GM21367 (cell line): ENCODE measurements at regions not wholly inside any gene's neighbourhood (a gene's known extent, or its start where the extent isn't known, plus 50 kb on each side); places are given as distances from the start of the nearest gene placed in this dataset.
A peak's percentile ranks its signal among the peaks of the same experiment; 100 is the strongest.

Experiments used
- ATAC-seq: cut with Tn5 transposase; IDR thresholded peaks from one replicate; pipeline ENCODE4 v1.9.1; 2021; ENCODE audit not compliant: unreplicated experiment

DNA sequence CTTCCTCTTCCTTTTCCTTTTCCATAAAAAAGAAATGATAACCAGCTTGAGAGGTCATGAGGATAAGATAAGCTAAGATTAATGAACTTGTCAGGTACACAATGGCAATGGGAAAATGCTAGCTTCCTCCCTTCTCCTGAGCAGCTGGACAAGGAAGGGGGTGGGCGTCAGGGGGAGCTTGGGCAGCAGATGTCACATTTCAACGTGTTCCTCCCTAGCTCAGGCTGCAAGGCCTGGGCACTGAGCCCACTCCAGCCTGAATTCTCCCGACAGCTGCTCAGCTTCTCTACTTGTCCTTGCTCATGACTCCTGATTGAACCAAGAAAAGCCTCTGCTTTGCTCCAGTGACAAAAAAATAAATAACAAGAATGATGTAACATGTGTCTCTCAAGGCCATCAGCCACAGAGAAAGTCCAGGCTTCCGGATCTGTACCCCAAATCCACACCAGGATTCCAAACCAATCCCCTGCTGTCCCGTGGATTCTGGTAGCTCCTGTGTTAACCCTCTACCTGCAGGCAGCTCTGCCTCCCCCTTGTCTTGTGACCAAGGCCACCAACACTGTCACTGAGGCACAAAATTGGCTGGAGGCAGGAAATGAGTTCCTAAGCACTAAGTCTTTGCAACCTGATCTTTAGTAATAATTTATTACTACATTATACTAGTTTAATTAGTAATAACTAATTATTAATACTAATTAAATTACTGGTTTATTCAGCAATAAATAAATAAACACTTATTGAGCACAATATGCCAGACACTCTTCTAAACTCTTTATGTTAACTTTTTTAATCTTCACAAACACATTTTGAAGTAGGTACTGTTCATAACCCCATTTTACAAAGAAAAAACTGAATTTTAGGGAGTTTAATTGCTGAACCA lies 146.5 kb downstream of the CCDC34 start:
- ATAC-seq: no peak

DNA sequence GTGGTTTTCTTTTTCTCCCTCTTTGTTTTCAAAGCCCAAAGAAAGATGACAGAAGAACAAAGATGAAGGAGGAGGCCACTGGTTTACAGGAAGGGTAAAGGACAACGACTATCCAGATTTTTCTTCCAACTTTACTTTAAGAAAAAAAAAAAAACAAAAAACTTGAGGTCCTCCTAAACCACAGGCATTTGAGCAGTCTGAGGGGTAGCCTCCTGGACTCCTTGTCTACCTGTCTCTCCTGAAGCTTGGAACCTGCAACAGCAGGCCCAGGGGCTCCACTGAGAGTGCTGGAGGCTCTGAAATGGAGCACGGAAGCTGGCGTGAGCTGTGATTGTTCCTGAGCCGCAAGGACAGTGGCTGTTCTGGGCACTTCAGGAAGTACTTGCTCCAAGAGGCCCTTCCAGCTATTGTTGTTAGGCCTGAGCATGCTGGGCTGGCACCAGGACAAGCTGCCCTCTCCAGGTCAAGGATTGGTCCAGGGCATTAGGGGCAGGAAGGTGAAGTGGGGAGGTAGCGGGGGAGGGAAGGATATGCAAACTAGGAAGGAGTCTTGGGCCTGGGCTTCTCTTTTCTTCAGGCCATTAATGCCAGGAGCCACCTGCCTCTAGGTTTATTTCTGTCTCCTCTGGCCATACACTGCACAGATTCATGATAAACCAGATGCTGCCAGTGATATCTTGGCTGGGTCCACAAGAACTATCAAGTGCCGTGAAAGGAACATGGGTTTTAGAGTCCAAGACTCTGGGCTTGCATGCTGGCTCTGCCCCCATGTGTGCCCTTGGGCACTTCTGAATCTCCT lies 147.3 kb downstream of the CCDC34 start:
- ATAC-seq: no peak

DNA sequence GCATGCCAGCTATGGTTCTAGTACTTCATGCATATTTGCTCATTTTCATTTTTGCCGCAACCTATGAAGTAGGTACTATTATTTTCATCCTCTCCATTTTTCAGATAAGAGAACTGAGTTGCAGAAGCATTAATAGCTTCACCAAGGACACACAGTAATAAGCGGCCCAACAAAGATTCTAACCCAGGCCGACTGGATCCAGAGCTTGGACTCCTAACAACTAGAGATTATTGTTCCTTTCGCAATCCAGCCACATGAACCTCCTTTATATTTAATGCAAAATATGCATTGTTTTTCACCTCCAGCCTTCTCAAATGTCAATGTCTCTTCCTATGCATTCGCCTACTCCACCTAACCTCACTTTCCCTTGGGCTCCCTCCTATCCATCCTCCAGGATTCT lies 148.3 kb downstream of the CCDC34 start:
- no peak for ATAC-seq

GRCh38 chr11:27213232-27213660 lies 149.8 kb downstream of the CCDC34 start:
- no peak for ATAC-seq

DNA sequence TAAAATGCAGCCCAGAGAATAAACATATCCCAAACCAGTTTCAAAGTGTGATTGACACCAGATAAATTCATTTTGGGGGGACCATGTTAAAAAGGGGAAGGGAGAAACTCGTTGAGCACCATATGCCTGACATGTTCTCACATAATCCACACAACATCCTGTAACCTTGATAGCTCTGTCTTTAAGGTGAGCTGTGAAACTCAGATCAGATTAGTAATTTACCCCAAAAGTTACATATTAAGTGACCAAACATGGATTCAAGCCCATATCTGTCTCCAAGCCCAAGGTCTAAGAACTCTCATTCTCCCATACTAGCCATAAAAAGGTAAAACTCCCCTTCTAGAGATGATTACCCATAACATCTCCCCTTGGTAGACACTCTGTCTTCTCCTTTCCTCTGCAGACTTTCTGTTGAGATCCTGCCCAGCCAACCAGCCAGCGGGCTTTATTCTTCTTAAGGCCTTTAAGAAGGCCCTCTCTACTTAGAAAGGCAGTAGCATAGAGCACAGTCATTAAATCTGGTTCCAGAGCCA lies 150.7 kb downstream of the CCDC34 start:
- no peak for ATAC-seq

GRCh38 chr11:27211370-27212127 lies 151.5 kb downstream of the CCDC34 start:
- no peak for ATAC-seq

DNA sequence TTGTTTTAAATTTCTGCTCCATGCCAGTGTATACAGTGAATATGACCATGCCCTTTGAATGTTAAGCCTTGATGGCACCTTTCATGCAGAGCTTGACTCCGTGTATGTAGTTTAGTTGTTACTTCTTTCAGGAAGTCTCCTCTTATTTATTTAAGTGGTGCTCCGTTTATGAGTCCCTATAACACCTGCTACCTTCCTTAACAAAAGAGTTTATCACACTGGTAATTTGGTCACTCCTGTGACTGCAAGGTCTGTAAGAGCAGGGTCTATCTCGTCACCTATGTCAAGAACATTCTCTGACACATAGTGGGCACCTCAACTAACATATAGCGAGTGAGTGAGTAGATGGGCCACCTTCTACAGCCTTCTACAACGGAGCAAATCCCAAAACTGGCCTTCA lies 152.5 kb downstream of the CCDC34 start:
- no peak for ATAC-seq

DNA sequence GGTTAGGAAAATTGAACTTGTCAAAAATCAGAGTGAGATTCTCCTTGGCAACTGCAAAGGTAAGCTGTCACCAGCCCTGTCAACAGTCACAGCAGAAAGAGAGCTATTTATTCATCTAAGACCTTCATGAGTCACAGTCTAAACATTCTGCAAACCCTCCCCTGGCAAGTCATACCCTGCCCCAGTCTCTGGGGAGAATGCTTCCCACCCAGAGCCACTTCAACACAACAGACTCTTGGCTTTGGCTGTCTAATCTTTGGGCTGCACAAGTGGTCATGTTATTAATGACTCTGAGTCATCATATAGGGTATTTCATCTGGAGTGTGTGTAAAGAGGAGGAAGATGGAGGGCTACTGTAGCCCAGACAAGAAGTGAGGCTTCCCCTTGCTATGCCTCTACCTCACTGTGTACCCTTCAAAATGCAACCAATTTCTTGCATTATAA lies 153.4 kb downstream of the CCDC34 start:
- peak; percentile 39 for ATAC-seq

- ATAC-seq: no peak
Measured at GRCh38 chr11:27208846-27209245, 154.2 kb downstream of the CCDC34 start.

DNA sequence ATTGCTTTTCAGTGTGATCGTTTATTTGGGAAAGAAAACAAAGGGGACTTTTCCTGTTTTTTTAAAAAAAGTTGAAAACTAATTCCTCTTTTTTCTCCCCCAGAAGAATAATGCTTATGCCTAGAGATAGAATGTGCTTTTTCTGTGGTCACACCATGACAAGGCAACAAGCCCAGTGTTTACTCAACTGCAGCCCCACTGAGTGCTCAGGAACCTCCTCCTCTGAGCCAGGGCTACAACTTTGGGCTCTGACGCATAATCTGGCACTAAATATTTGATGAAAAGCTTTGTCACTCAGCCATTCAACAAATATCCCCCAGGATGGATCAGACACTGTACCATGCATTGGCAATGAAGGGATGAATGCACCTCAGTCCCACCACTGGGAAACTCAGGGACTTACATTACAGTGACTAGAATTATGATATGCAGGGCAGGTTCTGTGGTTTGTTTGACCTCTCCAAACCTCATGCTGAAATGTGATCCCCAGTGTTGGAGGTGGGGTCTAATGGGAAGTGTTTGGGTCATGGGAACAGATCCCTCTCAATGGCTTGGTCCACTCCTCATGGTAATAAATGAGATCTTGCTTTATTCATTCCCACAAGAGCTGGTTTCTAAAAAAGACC lies 155.9 kb downstream of the CCDC34 start:
- no peak for ATAC-seq

GRCh38 chr11:27205779-27206570 lies 157.0 kb downstream of the CCDC34 start:
- ATAC-seq: no peak

DNA sequence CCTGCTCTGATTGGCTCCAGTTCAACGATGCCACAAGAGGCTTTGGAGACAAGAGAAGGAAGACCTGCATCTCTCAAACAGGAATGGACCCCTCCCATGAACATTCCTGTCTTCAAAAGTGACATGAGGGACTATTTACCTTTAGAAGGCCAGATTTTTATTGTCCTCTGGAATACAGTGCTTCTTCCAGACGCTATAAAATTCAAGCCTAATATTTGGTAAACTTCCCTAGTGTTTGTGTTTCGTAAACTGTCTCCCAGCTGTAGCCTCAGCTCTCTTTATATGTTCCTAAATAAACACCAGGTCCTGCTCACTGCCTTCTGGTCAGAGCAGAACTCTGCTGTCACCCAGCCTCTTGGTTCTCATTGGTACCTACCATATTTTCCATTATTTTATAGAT lies 157.8 kb downstream of the CCDC34 start:
- no peak for ATAC-seq

DNA sequence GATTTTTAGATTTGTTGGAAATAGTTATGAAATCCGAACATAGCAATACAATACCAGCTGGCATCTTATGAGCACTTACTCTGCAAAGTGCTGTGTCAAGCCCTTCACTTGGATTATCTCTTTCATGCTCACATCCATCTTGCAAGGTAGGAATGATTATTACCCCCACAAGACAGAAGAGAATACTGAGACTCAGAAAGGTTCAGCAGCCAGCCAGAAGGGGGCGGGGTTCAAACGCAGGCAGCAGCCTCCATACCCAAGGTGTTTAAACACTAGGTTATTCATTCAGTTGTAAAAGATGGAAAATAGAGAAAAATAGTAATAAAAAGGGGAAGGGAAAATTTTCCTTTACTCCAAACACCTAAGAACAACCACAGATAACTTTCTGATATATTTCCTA lies 158.5 kb downstream of the CCDC34 start:
- ATAC-seq: peak; percentile 68

DNA sequence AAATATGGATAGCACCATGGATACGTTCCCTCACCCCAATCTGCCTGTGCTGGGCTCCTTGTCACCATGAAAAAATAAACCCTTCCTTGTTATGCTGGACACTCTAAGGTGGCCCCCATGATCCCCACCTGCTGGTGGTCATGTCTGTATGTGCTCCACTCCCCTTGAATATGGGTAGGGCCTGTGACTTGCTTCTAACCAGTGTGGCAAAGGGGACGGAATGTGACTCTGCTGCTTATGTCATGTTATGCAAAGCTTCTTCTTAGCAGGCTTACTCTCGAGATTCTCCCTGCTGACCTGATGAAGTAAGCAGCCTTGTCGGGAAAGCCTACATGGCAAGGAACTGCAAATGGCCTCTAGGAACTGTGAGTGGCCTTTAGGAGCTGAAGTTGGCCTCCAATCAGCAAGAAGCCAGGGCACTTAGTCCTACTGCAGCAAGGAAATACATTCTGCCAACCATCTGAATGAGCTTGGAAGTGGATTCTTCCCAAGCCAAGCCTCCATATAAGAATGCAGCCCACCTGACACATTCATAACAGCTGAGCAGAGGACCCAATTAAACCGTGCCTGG lies 159.9 kb downstream of the CCDC34 start:
- ATAC-seq: no peak

DNA sequence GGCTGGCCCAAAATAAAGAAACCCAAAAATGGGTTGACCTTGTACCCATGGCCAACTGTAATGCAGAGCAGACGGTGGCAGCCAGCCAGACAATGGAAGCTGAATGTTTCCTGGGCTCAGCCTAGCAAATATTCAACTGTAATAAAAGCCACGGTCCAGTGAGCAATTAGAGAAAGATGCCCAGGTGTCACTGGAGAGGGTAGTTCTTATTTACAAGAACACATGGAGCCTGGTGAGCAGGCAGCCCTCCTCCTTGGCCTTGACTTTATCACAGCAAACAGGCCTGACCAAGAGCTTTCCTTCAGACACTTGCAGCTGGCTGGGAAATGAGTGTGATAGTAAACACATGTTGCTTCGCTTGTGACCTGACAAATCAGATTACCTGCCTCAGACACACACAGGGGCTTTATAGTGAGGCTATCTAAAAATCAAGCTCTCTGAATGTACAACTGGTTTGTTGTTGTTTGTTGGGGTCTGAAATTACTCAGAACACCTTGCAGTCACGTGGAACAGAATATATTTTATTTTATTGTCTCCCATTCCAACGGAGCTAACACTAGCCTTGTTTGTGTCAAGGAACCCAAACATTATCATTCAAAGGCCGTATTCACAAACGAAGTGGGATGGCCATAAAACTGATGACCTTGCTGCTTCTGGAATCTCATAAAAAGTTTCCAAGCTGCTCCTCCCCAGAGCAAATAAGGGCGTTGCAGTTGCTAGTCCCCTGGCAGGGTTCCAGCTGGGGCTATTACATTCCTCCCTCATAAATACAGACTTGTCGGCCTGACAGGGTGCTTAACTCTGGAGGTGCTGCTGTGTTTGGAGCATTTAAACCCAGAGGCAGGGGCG lies 161.1 kb downstream of the BBOX1 start:
- ATAC-seq: no peak

- no peak for ATAC-seq
Measured at GRCh38 chr11:27200779-27201453, 160.3 kb downstream of the BBOX1 start.

DNA sequence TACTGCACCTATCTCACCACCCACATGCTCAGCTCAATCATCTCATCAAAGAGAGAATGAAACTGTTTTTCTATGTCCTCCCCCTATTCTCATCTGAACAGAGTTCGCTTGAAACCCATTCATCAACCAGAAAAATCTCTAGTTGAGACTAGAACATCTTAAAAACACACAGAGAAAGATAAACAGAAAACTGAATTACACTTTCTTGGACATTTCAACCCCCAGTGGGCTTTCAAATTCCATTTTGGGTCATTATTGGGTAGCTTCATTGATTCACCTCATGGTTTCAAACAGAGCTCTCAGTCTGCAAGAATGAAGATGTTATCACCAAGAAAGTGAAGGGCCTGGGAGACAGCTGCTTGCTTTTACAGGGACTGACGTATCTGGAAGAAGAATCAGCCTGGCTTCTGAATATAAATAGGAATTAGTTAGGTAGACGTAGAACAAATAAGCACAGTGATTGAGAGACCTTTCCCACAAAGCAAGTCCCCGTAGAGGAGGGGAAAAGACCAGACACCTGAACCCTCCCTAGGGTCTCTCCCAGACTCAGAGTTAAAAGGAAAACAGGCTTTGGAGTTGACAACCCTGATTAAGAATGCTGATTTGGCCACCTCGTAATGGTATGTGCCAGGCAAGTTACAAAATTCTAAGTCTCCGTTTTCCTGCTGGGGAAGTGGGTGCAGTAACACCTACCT lies 155.7 kb downstream of the BBOX1 start:
- no peak for ATAC-seq
